ENCODE measurements at regions not wholly inside any gene's neighbourhood (a gene's known extent, or its start where the extent isn't known, plus 50 kb on each side); places are given as distances from the start of the nearest gene placed in this dataset.
"Not testable (repeated sequence)": the region's sequence is repeated elsewhere in the genome, so short reads cannot be mapped to it uniquely, and the experiment has no call there.

DNA sequence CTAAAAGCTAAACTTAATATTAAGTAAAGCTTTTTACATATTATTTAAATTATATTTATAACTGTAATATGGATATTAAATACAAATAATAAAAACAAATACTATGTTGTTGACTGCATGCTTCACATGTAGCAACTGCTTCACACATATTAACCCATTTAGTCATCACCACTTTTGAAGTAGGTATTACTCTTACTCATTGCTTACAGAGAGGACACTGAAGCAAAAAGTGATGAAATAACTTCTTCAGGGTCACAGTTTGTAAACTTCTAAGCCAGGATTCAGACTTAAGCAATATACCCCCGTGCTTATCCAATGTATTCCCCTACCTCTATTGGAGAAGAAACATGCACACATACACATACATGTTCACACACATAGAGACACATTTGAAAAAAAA lies 166.6 kb downstream of the DKK2 start:
- peak; percentile 73 for DNase-seq

DNA sequence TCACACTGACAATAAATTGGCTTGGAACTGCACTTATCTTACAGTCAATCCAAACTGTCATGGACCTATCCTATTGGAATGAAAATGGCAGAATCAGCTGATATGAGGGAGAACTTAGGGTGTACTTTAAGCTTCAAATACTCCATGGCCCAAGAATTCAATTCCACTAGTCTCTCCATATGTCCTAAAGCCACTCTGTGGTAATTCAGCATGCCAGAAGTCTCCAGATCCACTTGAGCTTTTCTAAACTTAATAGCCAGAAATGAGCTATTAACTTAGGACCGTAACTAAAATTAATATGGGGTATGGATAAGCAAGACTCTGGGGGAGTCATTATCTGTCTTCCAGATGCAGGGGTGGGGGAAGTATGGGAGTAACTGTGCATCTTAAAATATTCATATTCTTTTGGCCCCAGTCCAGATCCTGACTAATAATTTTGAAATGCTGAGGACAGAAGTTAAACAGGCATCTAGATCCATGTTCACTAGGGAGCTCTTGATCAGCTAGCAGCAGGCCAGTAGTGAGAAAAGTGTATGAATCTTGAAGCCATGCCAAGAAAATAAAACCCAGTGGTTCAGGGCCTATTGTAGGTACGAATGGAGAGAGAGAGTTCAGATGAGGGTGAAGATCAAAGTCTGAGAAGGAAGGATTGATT lies 167.6 kb downstream of the DKK2 start:
- DNase-seq = peak; percentile 94

DNA sequence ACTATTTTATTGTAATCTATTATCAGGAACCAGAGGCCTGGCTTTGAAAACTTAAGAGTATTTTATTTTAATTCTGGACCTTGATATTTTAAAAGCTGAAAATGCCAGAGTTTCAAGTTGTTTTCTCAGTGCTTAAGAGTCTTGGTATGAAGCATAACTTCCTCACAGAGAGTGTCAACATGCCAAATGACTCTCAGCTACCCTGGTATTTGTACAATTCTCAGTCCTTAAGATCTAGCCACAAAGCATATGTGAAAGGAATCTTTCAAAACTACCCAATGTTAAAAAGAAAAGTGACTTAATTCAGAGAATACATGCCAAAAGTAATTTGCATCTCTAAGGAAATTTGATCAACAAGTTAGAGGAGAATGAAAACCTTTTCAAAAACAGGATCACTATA lies 171.9 kb downstream of the DKK2 start:
- DNase-seq = peak; percentile 96

DNA sequence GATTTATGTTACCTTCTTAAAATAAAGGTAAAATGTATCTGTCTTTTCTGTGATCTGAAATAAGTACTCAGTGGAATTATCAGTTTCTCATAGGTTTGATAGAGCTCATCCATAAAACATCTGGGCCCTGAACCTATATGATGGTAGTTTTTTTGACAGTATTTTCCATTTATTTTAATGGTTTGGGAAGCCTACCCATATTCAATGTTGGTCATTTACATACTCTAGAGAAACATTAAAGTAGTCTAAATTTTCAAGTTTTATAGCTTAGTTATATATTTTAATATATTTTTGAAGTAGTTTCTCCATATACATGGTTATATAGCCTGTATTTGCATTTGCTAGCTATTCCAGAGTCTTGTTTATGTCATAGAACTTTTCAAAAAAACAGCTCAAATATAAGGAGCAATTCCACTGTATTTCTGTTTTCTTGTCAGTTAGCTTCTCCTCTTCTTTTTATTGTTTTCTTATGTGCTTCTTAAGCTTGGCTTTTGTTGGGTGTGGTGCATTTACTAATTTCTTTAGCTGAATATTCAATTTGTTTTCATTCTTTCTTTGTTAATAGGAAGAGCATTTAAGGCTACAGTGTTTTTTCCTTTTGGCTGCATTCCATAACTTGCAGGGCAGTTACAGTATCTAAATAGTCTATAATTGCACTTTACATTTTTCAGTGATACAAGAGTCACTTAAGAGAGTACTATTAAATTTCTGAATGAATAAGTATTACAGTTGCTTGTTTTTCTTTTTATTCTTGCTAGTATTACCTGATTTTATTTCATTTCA lies 181.4 kb downstream of the DKK2 start:
- DNase-seq = peak; percentile 53

DNA sequence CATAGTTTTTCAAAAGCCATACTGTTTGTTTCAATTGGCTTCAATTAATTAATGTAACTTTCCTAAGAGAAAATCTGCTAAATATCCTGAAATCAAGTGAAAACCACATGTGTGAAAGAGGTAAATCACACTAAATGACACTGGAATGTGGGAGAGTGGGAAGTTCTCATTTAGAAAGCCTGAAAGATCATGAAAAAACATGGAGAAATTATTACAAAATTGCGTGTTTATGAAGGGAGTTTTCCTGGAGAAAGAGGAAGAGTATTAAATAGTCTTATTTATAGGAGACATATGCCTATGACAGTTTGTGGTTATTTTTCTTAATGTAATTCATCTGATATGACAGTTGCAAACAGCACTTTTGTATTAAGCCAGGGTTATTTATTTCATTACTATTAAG lies 183.7 kb downstream of the DKK2 start:
- DNase-seq = no peak

DNA sequence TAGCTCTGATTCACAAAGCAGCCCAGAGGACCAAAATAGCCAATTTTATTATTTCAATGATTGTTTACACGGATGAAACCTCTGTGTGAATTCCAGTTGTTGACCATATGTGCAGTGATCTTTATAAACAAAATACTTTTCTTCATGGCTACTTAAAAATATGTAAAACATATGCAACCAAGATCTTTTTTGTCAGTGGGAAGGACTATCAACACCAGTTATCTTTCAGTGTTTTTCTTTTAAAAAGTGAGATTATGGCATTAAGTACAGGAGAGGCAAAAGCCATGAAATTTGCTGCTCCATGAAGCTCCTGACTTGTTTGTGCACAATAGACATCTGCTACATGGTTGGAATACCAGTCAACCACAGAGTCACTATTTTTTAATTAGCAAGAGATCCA lies 184.4 kb downstream of the DKK2 start:
- DNase-seq = no peak

DNA sequence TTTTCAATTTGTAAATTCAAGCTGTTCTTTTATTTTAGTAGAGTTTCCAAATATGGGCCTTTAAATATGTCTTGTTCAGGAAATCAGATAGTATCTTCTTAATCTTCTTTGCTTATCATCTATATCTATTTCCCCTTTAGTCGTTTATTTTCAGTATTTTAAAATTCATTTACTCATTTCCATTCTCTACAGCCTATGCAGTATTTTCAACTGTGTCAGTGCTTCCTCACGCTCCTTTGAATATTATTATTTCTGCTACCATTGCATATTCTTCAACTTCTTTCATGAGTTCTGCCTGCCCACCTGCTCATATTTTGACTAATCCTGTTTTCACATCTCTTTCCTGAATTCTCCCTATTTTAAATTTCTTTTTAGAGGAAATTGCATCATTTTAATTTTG lies 185.4 kb downstream of the DKK2 start:
- DNase-seq = no peak

DNA sequence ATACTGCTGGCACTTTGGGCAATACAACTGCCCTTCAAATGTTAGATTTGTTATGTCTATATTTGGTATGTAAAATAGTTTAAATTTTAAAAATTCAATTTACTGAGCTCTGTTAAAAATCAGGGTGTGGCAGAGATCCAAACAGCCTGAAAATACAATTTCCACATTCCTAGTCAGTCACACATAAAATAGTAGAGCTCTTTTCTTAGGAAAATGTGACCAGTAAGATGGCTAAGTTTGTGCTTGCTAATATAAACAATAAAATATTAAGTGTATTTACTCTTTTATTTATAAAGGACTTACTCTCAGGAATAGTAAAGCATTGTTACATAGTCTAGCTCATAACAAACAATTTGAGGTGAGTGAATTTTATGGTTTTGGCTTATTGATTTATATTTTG lies 200.2 kb downstream of the DKK2 start:
- DNase-seq = peak; percentile 9

DNA sequence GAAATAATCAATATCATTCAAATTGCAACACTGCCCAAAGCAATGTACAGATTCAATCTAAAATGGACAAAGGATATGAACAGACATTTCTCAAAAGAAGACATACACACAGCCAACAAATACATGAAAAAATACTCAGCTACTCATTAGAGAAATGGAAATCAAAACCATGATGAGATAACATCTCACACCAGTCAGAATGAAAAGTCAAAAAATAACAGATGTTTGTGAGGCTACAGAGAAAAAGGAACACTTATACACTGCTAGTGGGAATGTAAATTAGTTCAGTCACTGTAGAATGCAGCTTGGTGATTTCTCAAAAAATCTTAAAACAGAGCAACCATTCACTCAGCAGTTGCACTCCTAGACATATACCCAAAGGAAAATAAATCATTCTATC lies 205.2 kb downstream of the DKK2 start:
- DNase-seq = no peak

DNA sequence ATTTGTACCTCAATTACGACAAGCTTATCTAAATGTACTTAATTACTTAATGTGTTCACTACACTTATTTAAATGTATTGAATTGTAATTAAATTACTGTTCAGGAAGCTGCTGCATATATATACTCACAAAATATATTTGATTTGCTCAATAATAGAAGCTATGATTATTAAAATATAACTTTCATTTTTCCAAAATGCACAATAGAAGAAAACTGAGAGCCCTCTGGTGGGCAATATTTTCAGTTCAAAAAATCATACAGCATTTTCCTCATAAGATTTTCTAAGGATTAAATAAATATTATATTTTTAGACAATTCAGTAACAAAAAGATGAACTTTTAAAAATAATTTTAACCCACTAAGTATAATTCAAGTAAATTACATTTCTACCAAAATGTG lies 217.3 kb downstream of the DKK2 start:
- peak; percentile 17 for DNase-seq

DNA sequence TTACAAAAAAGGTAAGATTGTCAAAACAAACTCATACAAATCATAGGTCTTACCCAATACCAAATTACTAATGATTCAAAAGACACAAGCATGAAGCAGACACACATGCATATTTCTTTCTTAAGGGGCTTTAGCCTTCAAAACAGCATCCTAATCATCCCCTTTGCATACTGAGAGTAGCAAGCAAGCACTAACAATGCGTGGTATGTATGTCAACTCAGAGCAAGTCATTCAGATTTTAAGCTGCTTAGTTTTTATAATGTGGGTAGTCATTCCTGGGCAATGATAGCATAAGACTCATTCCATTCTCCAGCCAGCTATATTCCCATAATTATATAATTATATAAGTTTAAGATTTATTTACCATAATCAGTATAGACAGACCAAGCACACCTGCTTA lies 219.6 kb downstream of the DKK2 start:
- peak; percentile 93 for DNase-seq

DNA sequence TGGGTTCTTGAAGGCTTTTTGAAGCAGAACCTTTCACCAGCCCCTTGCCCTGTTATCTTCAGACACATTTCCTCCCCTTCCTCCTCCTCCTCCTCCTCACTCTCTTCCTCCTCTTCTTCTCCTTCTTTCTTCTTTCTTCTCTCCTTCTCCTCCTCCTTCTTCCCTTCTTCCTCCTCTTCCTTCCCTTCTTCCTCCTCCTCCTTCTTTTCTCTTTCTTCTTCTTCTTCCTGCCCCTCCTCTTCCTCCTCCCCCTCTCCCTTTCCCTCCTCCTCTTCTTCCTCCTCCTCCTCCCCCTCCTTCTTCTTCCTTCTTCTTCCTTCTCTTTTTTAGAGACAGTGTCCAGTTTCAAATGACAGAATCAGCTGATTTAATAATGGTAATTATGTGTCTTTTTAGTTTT lies 226.0 kb downstream of the DKK2 start:
- no peak for DNase-seq

DNA sequence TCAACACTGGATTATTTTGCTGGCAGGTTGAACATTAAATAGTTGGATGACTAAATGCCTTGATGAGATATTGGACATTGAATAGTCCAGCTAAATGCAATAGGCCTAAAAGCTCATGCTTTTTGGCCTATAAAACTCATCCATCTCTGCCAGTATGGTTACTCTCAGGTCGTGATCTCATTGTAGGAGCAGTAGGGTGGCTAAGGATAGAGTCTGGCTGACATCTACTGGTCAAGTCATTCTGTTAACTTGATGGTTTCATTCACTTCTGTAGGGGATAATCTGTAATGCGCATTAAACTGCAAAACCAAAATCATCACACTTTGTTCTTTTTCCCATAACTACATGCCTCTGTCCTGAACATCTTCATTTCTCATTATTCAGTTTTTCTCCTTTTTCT lies 227.0 kb downstream of the DKK2 start:
- peak; percentile 63 for DNase-seq

DNA sequence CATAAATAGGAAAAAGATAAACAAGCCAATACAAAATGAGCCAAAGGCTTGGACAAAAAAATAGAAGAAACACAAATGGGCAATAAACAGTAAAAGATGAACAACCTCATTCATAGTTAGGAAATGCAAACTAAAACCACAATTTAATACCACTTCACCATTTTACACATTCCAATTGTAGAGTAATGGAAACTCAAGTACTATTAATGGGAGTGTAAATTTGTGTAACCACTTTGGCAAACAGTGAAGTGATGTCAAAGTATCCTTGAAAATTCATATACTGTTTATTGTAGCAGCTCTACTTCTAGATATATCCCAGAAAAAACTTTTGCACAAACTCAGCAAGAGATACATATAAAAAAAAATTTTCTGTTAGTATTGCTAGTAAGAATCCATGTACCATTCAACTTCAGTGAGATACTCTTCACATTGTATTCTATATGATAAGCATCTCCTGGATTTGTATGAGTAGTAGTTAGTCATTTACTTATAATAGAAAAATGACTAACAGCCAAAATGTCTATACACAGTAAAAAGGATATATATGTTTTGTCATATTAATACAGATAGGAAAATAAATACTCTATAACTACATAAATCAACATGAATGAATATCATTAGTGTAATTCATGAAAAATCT lies 229.8 kb downstream of the DKK2 start:
- peak; percentile 54 for DNase-seq

DNA sequence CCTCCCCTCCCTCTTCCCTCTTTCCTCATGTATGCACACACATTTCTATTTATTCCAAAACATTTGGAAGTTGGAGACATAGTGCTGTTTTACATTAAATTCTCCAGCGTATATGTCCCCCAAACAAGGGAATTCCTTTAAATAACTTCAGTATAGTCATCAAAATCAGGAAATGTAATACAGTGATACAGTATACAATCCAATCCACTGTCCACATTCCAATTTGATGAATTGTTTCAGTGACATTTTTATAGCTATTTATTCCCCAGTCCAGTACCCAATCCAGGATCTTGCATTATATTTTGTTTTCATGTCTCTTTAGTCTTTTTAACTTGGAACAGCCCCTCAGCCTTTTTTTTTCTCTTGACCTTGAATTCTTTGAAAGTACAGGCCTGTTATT lies 233.0 kb downstream of the DKK2 start:
- DNase-seq = peak; percentile 86

DNA sequence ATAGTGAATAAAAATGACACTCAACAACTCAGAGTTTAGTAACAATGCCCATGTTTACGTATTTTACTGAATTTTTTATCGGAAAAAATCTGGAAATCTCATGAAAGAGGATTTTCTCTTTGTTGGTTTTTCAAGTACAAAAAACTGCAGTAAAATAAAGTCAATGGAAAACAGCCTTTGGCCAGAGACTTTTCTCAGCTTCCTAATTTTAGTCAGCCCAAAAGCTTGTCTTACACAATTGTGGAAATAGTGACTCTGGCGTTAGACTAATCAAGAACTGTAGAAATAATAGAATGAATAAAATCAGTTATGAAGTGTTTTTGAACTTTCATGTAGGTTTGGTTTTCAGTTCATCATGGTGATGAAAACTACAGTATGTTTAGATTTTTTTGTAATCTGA lies 234.7 kb downstream of the DKK2 start:
- no peak for DNase-seq

DNA sequence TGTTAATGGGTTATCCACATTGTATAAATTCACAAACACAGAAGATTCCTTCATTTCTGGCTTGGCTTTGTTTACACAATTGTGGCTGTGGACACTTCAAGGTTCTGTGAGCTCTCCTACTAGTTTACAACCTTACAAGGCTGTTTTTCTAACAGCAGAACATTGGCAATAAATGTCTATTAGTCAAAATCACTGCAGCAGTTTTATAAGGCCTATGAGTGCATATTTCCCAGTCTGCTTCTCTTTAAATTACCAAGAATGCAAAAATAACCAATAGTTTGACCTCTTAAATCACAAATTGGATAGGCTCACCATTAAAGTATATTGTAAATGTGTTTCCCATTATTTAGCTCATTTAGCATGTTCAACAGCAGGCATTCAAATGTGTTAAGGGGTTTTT lies 239.2 kb downstream of the DKK2 start:
- DNase-seq = no peak

DNA sequence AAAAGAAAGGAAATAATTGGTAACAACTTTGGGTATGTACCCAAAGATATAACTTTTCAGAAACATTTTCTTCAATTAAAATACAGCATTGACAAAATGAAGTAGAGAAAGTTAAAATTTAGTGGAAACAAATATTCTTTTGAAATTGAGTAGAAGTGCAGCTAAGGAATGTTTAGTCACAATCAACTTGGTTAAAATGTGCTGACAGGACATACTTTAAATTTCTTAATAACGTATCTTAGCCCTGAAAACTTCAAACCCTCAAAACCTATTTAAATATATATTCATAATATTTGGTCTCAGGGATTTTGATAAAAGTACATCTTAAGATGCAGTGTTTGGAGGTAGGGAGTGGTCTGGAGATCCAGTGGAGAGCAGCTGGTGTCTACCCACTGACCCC lies 240.8 kb downstream of the DKK2 start:
- DNase-seq = peak; percentile 21

DNA sequence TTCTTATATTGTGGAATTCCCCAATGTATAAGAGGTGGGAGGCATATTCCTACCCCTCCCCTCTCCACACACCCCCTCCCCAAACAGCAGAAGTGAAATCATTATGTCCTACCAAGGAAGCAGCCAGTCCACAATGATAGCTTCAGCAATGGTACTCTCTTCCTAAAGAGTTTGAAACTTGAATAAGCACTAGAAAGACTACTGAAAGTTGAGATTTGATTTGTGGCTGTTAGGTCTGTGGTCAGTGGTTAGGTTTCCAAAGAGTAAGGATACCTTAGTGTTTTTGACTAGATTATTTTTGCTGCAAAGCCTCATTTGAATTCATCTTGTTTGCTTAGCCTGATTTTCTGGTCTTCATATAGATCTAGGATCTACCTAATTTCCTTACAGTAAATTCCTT lies 242.2 kb downstream of the DKK2 start:
- no peak for DNase-seq

DNA sequence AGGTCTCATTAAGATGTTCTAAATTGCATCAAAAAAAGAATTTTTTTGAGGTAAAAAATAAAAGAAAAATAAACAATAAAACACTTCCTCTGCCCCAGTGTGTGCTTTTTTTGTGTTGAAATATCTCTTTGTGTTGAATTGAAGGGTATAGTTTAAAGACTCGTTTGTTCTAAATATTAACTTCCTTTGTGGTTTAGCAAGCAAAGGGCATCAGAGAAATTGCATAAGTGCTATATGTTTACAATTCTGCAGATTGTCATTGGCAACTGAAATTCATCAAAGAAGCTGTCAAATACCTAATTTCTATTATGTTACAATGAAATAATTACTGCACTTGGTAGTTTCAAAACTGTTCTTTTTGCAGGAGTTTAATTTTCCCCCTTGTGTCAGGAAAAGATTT lies 260.5 kb downstream of the DKK2 start:
- DNase-seq = no peak

DNA sequence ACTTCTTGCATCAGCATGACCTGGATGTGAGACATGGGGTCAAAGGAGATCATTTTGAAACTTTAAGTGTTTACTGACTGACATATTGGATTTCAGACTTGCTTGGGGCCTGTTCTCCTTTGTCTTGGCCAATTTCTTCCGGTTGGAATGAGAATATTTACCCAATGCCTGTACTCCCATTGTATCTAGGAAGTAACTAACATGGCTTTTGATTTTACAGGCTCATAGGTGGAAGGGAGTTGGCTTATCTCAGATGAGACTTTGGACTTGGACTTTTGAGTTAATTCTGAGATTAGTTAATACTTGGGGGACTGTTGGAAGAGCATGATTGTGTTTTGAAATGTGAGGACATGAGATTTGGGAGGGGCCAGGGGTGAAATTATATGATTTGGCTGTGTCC lies 262.1 kb downstream of the DKK2 start:
- DNase-seq = not testable (repeated sequence)

DNA sequence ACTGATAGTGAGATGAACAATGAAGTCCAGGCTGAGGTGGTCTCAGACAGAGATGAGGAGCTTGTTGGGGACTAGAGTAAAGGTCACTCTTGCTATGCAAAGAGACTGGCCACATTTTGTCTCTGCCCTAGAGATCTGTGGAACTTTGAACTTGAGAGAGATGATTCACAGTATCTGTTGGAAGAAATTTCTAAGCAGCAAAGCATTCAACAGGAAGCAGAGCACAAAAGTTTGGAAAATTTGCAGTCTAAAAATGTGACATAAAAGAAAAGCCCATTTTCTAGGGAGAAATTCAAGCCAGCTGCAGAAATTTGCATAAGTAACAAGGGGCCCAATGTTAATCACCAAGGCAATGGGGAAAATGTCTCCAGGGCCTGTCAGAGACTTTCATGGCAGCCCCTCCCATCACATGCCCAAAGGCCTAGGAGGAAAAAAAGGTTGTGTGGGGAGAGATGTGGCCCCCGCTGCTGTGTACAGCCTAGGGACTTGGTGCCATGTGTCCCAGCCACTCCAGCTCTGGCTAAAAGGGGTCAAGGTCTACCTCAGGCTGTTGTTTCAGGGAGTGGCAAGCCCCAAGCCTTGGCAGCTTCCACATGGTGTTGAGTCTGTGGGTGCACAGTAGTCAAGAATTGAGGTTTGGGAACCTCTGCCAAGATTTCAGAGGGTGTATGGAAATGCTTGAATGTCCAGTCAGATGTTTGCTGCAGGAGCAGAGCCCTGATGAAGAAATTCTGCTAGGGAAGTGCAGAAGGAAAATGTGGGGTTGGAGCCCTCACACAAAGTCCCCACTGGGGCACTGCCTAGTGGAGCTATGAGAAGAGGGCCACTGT lies 262.8 kb downstream of the DKK2 start:
- DNase-seq = peak; percentile 18

DNA sequence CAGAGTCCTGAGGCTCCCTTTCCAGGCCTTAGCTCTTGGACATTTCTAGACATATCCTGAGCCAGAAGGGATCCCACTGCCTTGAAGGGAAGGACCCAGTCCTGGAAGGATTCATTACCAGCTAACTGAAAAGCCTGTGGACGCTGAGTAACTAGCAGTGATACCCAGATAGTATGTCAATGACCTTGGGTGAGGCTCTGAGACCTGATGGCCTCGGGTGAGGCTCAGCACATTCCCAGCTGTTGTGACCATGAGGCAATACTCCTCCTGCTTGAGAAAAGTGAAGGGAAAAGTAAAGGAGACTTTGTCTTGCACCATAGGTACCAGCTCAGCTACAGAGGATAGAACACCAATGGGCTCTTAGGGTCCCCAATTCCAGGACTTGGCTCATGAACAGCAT lies 268.1 kb downstream of the DKK2 start:
- DNase-seq = no peak

All from fibroblast of skin of back (primary cell).